GM06990 (cell line): ENCODE measurements at regions not wholly inside any gene's neighbourhood (a gene's known extent, or its start where the extent isn't known, plus 50 kb on each side); places are given as distances from the start of the nearest gene placed in this dataset.

Source experiments
- DNase-seq: peaks from one replicate; pipeline ENCODE4 v3.0.0-alpha.2; 2011; ENCODE audit not compliant: insufficient read length; ENCODE audit errors: extremely low read depth
- H3K27me3 ChIP-seq: replicated peaks from 2 replicates; pipeline ENCODE4 v1.6.0; 2011; ENCODE audit warnings: low read length; ENCODE audit not compliant: control insufficient read depth, insufficient read depth
- H3K36me3 ChIP-seq: 2 replicates; pipeline ENCODE4 v1.5.1; 2011; ENCODE audit warnings: low read length; ENCODE audit not compliant: control insufficient read depth, insufficient read depth
- H3K4me3 ChIP-seq: replicated peaks from 2 replicates; pipeline ENCODE4 v1.5.1; 2011; ENCODE audit warnings: low read depth, mild to moderate bottlenecking, control low read depth, low read length
- CTCF ChIP-seq: IDR thresholded peaks from 2 replicates; pipeline ENCODE4 v1.5.1; 2011; ENCODE audit warnings: low read length, control low read depth, mild to moderate bottlenecking, inconsistent platforms; ENCODE audit not compliant: insufficient read depth, poor library complexity, severe bottlenecking

- H3K27me3 ChIP-seq: no peaks in the 10 kb centered on the region
- H3K36me3 ChIP-seq: no peaks in the 10 kb centered on the region
- DNase-seq: no peak
- TF ChIP-seq CTCF: peak; percentile 29
- no peak overlapping the region for H3K4me3 ChIP-seq
Observed at GRCh38 chr2:137888845-137889244, 75.4 kb upstream of the HNMT start.

GRCh38 chr2:137892739-137893138 lies 71.5 kb upstream of the HNMT start:
- no peaks in the 10 kb centered on the region for H3K27me3 ChIP-seq
- TF ChIP-seq CTCF: no peak
- DNase-seq: no peak
- no peaks in the 10 kb centered on the region for H3K36me3 ChIP-seq
- H3K4me3 ChIP-seq: no peak overlapping the region

DNA sequence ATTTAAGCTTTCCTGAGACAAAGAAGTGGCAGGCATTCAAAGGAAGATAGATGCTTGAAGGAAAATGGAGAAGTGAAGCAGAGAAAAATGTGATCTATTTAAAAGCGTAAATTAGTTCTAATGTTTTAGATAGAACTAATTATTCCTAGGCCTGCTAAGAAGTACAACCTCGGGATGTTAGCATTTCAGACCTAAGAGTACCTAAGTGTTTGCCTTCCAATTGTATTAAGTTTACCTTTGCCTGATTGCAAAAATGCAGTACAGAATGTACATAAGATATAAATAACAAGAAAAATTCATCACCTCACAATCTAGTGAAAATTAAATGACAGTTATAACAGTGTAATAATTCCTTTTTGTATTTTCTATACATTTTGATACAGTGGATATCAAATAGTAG lies 71.1 kb upstream of the HNMT start:
- Histone ChIP-seq H3K4me3 (no peak overlapping the region), H3K27me3 (no peaks in the 10 kb centered on the region), H3K36me3 (no peaks in the 10 kb centered on the region)
- no peak for TF ChIP-seq CTCF
- no peak for DNase-seq

DNA sequence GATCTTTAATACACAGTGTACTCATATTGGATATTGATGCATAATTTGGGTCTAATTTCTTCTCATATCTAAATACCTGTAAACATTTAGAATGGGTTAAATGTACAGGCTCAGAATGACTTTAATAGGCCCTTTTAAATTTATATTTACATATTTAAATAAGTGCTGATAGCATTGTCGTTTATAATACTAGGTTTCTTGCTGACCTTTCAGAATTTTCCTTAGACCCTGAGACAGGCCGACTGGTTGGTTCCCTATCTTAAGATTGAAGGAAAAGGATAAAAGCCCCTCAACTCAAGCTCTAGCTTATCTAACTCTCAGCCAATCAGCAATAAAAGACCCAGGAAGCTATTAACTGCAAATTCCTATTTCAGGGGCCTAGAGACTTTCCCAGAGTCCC lies 67.8 kb upstream of the HNMT start:
- H3K27me3 ChIP-seq: no peaks in the 10 kb centered on the region
- no peak for TF ChIP-seq CTCF
- no peak for DNase-seq
- H3K36me3 ChIP-seq: no peaks in the 10 kb centered on the region
- H3K4me3 ChIP-seq: no peak overlapping the region

- no peak for DNase-seq
- TF ChIP-seq CTCF: no peak
- Histone ChIP-seq H3K36me3 (no peaks in the 10 kb centered on the region), H3K27me3 (no peaks in the 10 kb centered on the region), H3K4me3 (no peak overlapping the region)
Observed at GRCh38 chr2:137897082-137897481, 67.2 kb upstream of the HNMT start.

GRCh38 chr2:137900421-137901141 lies 63.7 kb upstream of the HNMT start:
- no peak overlapping the region for H3K4me3 ChIP-seq
- H3K27me3 ChIP-seq: no peaks in the 10 kb centered on the region
- H3K36me3 ChIP-seq: no peaks in the 10 kb centered on the region
- TF ChIP-seq CTCF: no peak
- no peak for DNase-seq
